GM21423 (cell line): ENCODE measurements at regions not wholly inside any gene's neighbourhood (a gene's known extent, or its start where the extent isn't known, plus 50 kb on each side); places are given as distances from the start of the nearest gene placed in this dataset.
"Not testable (repeated sequence)": the region's sequence is repeated elsewhere in the genome, so short reads cannot be mapped to it uniquely, and the experiment has no call there.

Experiments
- ATAC-seq: cut with Tn5 transposase; IDR thresholded peaks from one replicate; pipeline ENCODE4 v1.9.1; 2021; ENCODE audit warnings: mild to moderate bottlenecking, moderate library complexity; ENCODE audit not compliant: unreplicated experiment

- ATAC-seq, result no peak
Measured at GRCh38 chr7:136266457-136266856, 289.3 kb upstream of the MTPN start.

GRCh38 chr7:136264304-136264703 is 287.1 kb upstream of the MTPN start:
- not testable (repeated sequence) for ATAC-seq

- not testable (repeated sequence) for ATAC-seq
Measured at GRCh38 chr7:136263112-136263860, 286.1 kb upstream of the MTPN start.

- ATAC-seq, result not testable (repeated sequence)
Measured at GRCh38 chr7:136260591-136260990, 283.4 kb upstream of the MTPN start.

- no peak for ATAC-seq
Measured at GRCh38 chr7:136259074-136259473, 281.9 kb upstream of the MTPN start.

GRCh38 chr7:136256491-136256890 is 279.3 kb upstream of the MTPN start:
- ATAC-seq, result no peak

GRCh38 chr7:136254148-136254547 is 277.0 kb upstream of the MTPN start:
- no peak for ATAC-seq

GRCh38 chr7:136251826-136252225 is 274.7 kb upstream of the MTPN start:
- no peak for ATAC-seq

GRCh38 chr7:136247211-136247610 is 270.1 kb upstream of the MTPN start:
- ATAC-seq, result no peak

- no peak for ATAC-seq
Measured at GRCh38 chr7:136245327-136246004, 268.3 kb upstream of the MTPN start.

- no peak for ATAC-seq
Measured at GRCh38 chr7:136234040-136234439, 256.9 kb upstream of the MTPN start.

GRCh38 chr7:136230210-136230609 is 253.1 kb upstream of the MTPN start:
- peak; percentile 55 for ATAC-seq

GRCh38 chr7:136229790-136230189 is 252.6 kb upstream of the MTPN start:
- peak; percentile 40 for ATAC-seq

GRCh38 chr7:136228171-136228570 is 251.0 kb upstream of the MTPN start:
- no peak for ATAC-seq

GRCh38 chr7:136214356-136214755 is 237.2 kb upstream of the MTPN start:
- ATAC-seq, result no peak

- no peak for ATAC-seq
Measured at GRCh38 chr7:136213012-136213411, 235.9 kb upstream of the MTPN start.

- no peak for ATAC-seq
Measured at GRCh38 chr7:136210664-136211063, 233.5 kb upstream of the MTPN start.

- ATAC-seq, result no peak
Measured at GRCh38 chr7:136210079-136210478, 232.9 kb upstream of the MTPN start.

GRCh38 chr7:136205956-136206355 is 228.8 kb upstream of the MTPN start:
- ATAC-seq, result no peak

GRCh38 chr7:136198168-136198567 is 221.0 kb upstream of the MTPN start:
- no peak for ATAC-seq

GRCh38 chr7:136194878-136195277 is 217.7 kb upstream of the MTPN start:
- no peak for ATAC-seq

GRCh38 chr7:136193940-136194339 is 216.8 kb upstream of the MTPN start:
- no peak for ATAC-seq
